Gastrocnemius medialis (tissue), 4 donors: ENCODE measurements at regions not wholly inside any gene's neighbourhood (a gene's known extent, or its start where the extent isn't known, plus 50 kb on each side); places are given as distances from the start of the nearest gene placed in this dataset.

ENCODE experiments used
- ATAC-seq, 2 donors: fragments of 150-250 bp; one replicate each; pipeline ENCODE4 v1.9.1; 2016
- DNase-seq, 2 donors: peaks; one replicate each; pipeline ENCODE4 v3.0.0-alpha.2; 2019
- H3K27ac ChIP-seq, 4 donors: fragments of 200-600 bp; sonication (generic); 1 replicate in 1 of 4; 2 replicates in 3 of 4; pipeline ENCODE4 v1.5.1; 2016 to 2018; ENCODE audit warnings: mild to moderate bottlenecking in 2 of 4, moderate library complexity in 1 of 4
- H3K27me3 ChIP-seq, 3 donors: fragments of 200-600 bp; sonication (generic) in 2 of 3; 1 replicate in 1 of 3; 2 replicates in 2 of 3; pipeline versions ENCODE4 v1.5.1 to v1.6.0; 2016 to 2019; ENCODE audit warnings: mild to moderate bottlenecking in 1 of 3, moderate library complexity in 1 of 3
- H3K36me3 ChIP-seq, 2 donors: fragments of 200-600 bp; sonication (generic) in 1 of 2; one replicate each; pipeline ENCODE4 v1.5.1; 2017 to 2018
- H3K4me1 ChIP-seq, 2 donors: fragments of 200-600 bp; sonication (generic) in 1 of 2; one replicate each; pipeline ENCODE4 v1.5.1; 2016 to 2017; ENCODE audit warnings: mild to moderate bottlenecking in 2 of 2
- H3K4me3 ChIP-seq, 4 donors: fragments of 200-600 bp; sonication (generic) in 3 of 4; 1 replicate in 1 of 4; 2 replicates in 3 of 4; pipeline ENCODE4 v1.5.1; 2016 to 2019; ENCODE audit warnings: mild to moderate bottlenecking in 2 of 4
- H3K9me3 ChIP-seq, 3 donors: fragments of 200-600 bp; sonication (generic) in 2 of 3; 1 replicate in 1 of 3; 2 replicates in 2 of 3; pipeline ENCODE4 v1.5.1; 2016 to 2019
- POLR2A ChIP-seq, 2 donors: fragments of 450-650 bp; IDR thresholded peaks; one replicate each; pipeline ENCODE4 v1.6.1; 2017; ENCODE audit warnings: antibody characterized with exemption in 2 of 2, mild to moderate bottlenecking in 2 of 2, moderate library complexity in 2 of 2
- in situ Hi-C, 4 donors: fragments of 200-750 bp; cut with MboI; loops; one replicate each; pipeline versions ENCODE4 v1.15.0 to v1.8.0; 2017; ENCODE audit warnings: low sequenced_read_pairs in 4 of 4
- intact Hi-C: fragments of 100-400 bp; cut with DNase I; formaldehyde crosslinking; loops from one replicate; pipeline ENCODE4 v1.15.1; 2023; ENCODE audit warnings: low total_unique reads
- TF ChIP-seq, protein P1 (sequence below), 5 experiments: fragments of 450-650 bp in 3 of 5; fragments of 200-600 bp in 2 of 5; sonication (generic) in 2 of 5; IDR thresholded peaks in 4 of 5; conservative IDR thresholded peaks in 1 of 5; 1 replicate in 4 of 5; 2 replicates in 1 of 5; pipeline ENCODE4 v1.5.1; 2016 to 2019; ENCODE audit warnings: antibody characterized with exemption in 5 of 5, mild to moderate bottlenecking in 3 of 5, moderate library complexity in 3 of 5

DNA sequence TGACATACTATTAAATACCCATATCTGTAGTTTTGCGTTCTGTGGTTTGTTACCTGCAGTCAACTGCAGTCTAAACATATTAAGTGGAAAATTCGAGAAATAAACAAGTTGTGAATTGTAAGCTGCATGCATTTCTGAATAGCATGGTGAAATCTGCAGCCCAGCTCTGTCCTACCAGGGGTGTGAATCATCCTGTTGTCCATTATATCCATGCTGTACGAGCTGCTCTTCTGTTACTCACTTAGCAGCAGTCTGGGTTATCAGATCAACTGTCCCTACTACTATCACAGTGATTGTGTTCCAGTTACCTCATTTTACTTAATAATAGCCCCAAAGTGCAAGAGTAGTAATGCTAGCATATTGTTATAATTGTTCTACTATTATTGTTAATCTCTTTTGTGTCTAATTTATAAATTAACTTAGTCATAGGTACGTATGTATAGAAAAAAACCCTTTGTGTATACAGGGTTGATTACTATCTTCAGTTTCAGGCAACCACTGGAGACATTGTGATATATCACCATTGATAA lies 173.7 kb upstream of the FAT4 start:
- no peak overlapping the region for H3K27ac ChIP-seq
- H3K36me3 ChIP-seq: no peaks in the 10 kb centered on the region
- no peaks in the 10 kb centered on the region for H3K27me3 ChIP-seq
- H3K4me1 ChIP-seq: peaks cover 0 to 12% of the 10 kb centered on the region in 2 donors
- no peak overlapping the region for H3K4me3 ChIP-seq
- no peaks in the 10 kb centered on the region for H3K9me3 ChIP-seq
- ATAC-seq: no peak
- TF ChIP-seq, protein P1, sequence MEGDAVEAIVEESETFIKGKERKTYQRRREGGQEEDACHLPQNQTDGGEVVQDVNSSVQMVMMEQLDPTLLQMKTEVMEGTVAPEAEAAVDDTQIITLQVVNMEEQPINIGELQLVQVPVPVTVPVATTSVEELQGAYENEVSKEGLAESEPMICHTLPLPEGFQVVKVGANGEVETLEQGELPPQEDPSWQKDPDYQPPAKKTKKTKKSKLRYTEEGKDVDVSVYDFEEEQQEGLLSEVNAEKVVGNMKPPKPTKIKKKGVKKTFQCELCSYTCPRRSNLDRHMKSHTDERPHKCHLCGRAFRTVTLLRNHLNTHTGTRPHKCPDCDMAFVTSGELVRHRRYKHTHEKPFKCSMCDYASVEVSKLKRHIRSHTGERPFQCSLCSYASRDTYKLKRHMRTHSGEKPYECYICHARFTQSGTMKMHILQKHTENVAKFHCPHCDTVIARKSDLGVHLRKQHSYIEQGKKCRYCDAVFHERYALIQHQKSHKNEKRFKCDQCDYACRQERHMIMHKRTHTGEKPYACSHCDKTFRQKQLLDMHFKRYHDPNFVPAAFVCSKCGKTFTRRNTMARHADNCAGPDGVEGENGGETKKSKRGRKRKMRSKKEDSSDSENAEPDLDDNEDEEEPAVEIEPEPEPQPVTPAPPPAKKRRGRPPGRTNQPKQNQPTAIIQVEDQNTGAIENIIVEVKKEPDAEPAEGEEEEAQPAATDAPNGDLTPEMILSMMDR (IDR thresholded peaks at IDR 0.05 in 4 of 5, conservative IDR thresholded peaks at IDR 0.05 in 1 of 5): no peak
- TF ChIP-seq POLR2A (IDR thresholded peaks at IDR 0.05): no peak
- intact Hi-C loops: no loop called here
- DNase-seq: no peak
- in situ Hi-C loops: no loop called here

DNA sequence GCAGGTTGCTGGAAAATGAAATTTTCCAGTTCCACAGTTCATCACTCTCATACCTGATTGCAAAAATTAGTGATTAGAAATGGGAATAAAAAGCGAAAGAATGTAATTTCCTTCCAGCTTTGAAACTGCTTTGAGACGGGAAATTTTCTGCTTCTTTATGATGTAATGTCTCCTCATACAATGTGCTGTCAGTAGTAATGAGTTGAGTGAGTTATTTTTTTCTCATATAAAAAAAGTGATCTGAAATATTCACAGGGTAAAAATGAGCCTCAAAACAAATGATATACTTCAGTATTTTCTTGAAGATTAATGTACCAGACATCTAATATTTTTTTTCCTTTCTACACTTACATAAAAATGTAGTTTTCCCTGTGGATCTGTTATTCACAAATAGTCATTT lies 179.1 kb upstream of the FAT4 start:
- Histone ChIP-seq H3K9me3 (no peaks in the 10 kb centered on the region), H3K27me3 (no peaks in the 10 kb centered on the region), H3K27ac (no peak overlapping the region), H3K4me1 (peaks cover 0 to 6% of the 10 kb centered on the region in 2 donors), H3K4me3 (no peak overlapping the region), H3K36me3 (no peaks in the 10 kb centered on the region)
- in situ Hi-C loops (no loop called here), intact Hi-C loops (no loop called here)
- DNase-seq (no peak), ATAC-seq (no peak)
- TF ChIP-seq, protein P1 (IDR thresholded peaks at IDR 0.05 in 4 of 5, conservative IDR thresholded peaks at IDR 0.05 in 1 of 5): no peak
- no peak for TF ChIP-seq POLR2A (IDR thresholded peaks at IDR 0.05)

DNA sequence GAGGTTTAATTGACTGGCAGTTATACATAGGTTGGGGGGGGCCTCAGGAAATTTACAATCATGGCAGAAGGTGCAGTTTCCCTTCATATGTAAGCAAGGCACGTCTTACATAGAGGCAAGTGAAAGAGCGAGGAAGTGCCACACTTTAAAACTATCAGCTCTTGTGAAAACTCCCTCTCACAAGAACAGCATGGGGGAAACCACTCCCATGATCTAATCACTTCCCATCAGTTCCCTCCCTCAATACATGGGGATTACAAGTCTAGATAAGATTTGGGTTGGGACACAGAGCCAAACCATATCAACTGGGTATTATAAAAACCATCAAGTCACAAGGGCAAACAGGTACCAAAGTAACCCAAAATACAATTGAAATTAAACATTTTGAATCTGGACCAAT lies 182.0 kb upstream of the FAT4 start:
- no peak for TF ChIP-seq POLR2A (IDR thresholded peaks at IDR 0.05)
- TF ChIP-seq, protein P1 (IDR thresholded peaks at IDR 0.05 in 4 of 5, conservative IDR thresholded peaks at IDR 0.05 in 1 of 5): no peak
- Histone ChIP-seq H3K27ac (no peak overlapping the region), H3K4me1 (no peaks in the 10 kb centered on the region), H3K36me3 (no peaks in the 10 kb centered on the region), H3K4me3 (no peak overlapping the region), H3K9me3 (no peaks in the 10 kb centered on the region), H3K27me3 (no peaks in the 10 kb centered on the region)
- ATAC-seq (no peak), DNase-seq (no peak)
- intact Hi-C loops (no loop called here), in situ Hi-C loops (no loop called here)

DNA sequence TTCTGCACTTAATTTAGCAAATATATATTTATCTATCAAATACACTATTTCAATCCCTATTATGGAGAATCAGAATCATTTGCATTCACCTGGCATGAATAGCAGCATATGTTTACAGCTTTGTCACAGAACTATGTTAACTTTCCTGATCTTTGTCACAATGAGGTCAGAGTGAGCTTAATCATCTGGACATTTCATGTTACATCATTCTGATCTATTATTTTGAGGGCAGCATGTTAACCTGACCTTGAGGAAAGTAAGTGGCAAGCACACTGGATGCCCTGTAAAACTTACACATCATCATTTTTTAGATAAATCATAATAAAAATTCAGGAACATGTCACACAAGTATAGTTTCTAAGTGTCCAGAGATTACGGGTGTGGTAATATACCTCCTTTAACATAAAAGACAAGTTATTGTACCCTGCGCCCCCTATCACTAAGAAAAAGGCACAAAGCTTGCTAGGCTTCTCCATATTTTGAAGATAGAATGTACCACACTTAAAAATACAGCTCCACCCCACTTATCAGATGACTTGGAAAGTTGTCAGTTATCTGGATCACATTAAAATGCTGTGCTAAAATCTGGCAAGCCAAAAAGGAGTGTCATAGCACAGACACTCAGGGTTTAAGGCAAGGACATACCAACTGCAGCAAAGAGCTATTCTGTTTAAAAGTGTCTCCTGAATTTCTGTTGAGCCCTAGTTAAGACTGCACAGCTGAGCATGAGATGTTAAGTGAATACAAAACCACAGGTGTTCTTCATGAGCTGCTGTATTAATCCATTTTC lies 182.7 kb upstream of the FAT4 start:
- DNase-seq (no peak), ATAC-seq (no peak)
- H3K36me3 ChIP-seq: no peaks in the 10 kb centered on the region
- TF ChIP-seq, protein P1 (IDR thresholded peaks at IDR 0.05 in 4 of 5, conservative IDR thresholded peaks at IDR 0.05 in 1 of 5): no peak
- TF ChIP-seq POLR2A (IDR thresholded peaks at IDR 0.05): no peak
- no peak overlapping the region for H3K27ac ChIP-seq
- H3K4me1 ChIP-seq: no peaks in the 10 kb centered on the region
- H3K9me3 ChIP-seq: no peaks in the 10 kb centered on the region
- in situ Hi-C loops: no loop called here
- intact Hi-C loops: no loop called here
- H3K4me3 ChIP-seq: no peak overlapping the region
- H3K27me3 ChIP-seq: no peaks in the 10 kb centered on the region
